Erythroblast (primary cell): ENCODE measurements at regions not wholly inside any gene's neighbourhood (a gene's known extent, or its start where the extent isn't known, plus 50 kb on each side); places are given as distances from the start of the nearest gene placed in this dataset.

ENCODE experiments used
- GATA1 ChIP-seq: IDR thresholded peaks from 2 replicates; pipeline ENCODE4 v1.6.1; 2011; ENCODE audit warnings: low read depth, mild to moderate bottlenecking, control low read depth, low read length, moderate library complexity
- POLR2A ChIP-seq: IDR thresholded peaks from 2 replicates; pipeline ENCODE4 v1.6.1; 2011; ENCODE audit warnings: mild to moderate bottlenecking, low read length

DNA sequence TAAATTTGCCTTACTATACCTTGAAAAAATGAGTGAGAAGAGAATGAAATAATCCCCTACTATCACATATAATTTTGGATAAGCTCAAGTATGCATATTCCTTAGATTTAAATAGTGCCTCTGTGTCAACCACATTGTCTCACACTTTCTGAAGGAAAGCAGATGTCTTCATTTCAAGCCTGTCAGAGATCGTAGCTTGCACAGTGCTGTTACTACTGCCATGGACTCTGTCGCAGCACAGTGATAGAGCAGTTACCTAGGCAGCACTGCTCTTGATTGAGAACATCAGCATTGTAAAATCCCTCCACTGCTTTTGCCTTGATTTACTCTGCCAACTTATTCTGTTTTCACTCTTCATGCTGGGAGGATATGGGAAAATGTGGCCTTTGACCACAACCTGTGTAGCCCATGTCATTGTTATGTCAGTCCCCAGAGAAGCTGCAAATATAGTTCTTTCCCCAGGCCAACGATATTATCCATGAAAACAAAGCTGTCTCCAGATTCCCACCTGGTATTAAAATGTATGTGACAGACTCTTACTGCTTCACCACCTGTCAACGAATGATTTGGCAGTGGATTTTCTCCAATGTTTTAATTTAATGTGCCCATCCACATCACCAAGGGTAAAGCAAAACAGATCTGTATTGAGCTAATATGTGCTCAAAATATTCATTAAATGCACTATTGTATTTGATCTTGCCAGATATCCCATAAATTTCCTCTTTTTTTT is 675.7 kb downstream of the METTL4 start:
- TF ChIP-seq POLR2A: no peak
- no peak for TF ChIP-seq GATA1
